Stimulated activated CD4-positive, alpha-beta T cell treated with anti-CD3 and anti-CD28 coated beads, Interleukin-12 subunit alpha, Interleukin-12 subunit beta, amount 100 ng/mL, for 48 hours (primary cell): ENCODE measurements at regions not wholly inside any gene's neighbourhood (a gene's known extent, or its start where the extent isn't known, plus 50 kb on each side); places are given as distances from the start of the nearest gene placed in this dataset.
"Not testable (repeated sequence)": the region's sequence is repeated elsewhere in the genome, so short reads cannot be mapped to it uniquely, and the experiment has no call there.

Experiments used
- DNase-seq, 3 donors: peaks; one replicate each; pipeline ENCODE4 v3.0.0-alpha.2; 2020; ENCODE audit warnings: low read depth in 2 of 3, low spot score in 1 of 3

DNA sequence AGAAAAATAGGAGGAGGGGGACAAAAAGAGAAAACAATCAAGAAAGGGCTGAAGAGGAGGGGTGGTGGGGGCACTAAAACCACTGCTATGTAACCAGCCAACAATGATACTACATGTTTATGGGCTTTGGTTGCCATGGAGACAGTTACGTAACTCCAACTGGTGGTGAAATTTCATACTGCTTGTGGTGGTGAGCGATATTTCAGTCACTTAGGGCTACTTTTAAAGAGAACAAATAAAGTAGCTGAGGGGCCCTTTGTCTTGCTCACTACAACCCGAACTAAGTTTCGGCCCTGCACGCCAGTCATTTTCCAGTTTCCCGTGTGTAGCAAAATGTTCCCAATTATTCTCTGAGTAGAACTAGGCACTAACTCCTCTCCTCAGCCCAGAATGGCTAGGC, 275.2 kb upstream of the EDA2R start:
- no peak for DNase-seq

DNA sequence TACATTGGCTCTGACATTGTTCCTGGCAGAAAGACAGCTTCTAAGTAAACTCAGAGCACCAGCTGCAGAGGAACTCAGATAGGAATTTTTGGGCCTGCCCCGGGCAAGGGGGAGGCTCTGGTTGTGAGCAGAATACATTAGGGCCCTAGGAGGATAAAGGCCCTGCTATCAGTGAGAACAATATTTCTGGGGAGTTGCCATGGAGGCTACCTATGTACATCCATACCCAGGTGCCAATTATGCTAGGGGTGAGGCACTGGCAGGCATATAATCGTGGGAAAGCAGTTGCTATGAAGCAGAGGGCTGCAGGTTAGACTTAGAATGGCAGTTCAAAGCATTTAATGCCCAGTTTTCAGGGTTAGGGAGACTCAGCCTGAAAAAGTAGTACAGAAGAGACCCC, 273.5 kb upstream of the EDA2R start:
- DNase-seq = no peak

DNA sequence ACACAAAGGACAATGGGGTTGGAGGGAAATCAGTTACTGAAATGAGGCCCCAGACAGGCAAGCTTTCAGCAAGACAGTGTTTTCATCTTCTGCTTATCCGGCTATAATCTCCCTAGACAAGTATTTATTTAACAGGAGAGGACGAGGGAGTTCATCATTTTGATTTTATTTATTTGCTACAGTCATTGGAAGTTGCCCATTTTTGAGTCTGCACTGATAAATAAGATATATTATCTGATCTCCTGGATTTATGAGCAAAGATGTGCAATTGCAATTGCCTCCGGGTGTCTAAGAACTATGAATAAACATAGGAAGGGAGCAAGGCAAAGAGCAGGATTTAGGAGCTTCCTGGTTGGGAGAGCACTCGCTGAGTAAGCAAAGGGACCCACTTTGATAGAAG, 263.2 kb upstream of the EDA2R start:
- DNase-seq = no peak

DNA sequence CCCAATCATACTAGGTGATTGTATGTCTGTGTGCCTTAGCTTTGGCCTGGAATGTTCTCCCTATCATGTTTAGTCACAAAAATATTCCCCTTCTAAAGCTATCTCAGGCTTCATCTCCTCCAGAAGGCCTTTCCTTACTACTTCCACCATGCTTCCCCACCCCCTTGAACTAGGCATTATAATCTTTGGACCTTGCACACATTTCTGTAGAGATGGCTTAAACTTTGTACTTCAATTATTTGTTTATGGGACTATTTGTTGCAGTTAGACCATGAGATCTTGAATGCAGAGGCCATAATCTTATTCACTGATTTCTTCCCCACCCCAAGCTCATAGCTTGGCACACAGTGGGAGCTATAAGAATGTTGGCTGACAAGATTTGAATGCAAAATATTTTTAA, 262.0 kb upstream of the EDA2R start:
- no peak for DNase-seq

DNA sequence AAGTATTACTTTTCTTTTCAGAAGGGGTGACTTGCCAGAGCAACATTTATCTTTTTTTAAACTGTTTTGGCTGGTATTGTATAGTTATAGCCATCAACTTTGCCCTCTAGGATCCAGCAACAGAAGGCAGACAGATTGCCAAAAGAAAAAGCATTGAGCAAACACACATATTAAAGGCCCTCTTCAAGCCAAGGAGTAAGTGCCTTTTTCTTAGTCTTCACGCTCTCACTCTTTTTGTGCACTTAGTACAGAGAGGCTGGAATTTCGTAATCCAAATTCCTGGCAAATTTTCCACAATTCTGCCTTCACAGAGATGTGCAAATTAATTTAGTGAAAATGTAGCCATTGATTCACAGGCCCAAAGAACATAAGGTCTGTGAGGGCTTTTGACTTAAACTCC, 253.1 kb upstream of the EDA2R start:
- no peak for DNase-seq

DNA sequence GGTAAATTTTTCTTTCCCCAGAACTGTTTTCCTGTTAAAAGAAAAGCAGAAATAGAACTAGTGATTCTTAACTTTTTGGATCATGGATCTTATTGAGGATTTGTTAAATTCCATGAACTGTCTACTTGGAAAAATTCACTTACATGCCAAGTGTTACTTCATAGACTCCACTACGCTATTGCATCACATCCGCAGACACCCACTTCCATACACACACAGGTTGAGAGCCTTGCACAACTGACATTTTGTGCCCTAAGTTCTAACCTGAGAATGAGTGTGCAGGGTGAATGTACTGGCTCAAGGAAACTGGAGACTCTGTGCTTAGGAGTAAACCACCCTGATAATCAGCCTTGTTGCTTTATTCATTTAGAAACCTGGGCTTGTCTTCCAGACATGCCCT, 250.5 kb upstream of the EDA2R start:
- DNase-seq = no peak

DNA sequence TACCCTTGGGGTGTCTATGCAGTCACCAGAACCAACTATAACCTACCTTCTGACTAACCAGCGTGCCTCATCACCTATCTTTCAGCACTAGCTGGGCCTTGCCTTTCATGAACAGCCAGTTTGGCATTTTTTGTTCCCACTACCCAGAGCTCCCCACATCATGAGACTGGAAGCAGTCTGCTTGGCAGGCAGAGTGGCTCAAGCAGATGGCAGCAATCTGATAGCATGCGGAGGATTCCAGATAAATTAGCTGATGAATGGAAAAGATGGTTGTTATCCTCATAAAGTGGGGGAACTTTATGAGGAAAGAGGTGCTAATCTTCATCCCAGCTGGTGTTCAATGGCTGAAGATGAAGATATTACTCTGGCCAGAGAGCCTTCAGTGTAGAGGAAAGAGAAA, 243.2 kb upstream of the EDA2R start:
- DNase-seq = no peak

DNA sequence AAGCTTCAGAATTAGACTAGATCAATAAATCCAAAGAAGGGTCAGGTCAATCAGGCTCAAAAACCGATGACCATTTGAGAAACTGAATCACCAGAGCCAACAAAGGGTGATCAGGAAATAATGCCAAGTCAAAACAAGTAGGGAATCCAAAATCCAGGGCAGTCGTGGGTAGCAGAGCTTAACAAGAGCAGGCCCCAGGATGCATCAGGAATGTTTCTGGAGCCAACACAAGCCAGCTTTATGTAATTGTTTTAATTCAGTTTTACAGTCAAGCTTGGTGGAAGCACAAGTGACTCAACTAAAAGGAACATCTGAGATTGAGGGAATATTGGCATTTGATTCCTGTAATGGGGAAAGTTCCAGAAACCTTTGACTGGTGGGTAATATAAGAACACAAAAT, 237.9 kb upstream of the EDA2R start:
- DNase-seq = no peak

DNA sequence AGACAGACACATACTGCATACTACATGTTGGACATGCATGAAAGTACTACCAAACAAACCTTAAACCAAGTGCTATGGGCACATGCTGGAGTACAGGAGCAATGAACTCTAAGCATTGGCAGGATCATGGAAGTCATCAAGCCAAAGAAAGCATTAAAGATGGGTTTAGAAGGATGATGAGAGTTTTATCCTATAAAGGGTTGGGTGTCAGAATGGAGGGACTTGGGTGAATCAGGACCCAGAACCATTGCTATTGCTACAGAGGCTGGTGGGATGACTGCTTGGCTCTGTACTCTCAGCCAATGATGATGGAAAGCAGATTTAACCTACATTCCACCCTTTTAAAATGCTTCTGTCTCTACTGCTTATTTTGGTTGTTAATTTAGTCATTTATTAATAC, 233.9 kb upstream of the EDA2R start:
- DNase-seq = no peak

DNA sequence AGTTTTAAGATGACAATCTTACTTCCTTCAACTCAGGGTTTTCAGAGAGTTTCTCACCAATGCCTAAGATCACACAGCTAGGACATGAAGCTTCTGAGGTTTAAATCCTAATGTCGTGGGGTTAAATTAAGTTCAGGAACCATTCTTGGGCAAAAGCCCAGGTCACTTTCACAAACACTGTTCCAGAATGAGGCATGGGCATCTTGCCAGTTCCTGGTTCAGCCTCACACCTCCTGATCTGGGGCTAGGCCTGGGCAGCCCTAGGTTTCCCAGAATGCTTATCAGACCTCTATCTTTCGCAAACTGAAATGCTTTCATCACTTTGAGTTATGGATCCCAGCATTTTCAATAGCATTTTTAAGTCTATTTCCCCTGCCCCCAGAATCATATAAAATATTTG, 224.8 kb upstream of the EDA2R start:
- DNase-seq = no peak

DNA sequence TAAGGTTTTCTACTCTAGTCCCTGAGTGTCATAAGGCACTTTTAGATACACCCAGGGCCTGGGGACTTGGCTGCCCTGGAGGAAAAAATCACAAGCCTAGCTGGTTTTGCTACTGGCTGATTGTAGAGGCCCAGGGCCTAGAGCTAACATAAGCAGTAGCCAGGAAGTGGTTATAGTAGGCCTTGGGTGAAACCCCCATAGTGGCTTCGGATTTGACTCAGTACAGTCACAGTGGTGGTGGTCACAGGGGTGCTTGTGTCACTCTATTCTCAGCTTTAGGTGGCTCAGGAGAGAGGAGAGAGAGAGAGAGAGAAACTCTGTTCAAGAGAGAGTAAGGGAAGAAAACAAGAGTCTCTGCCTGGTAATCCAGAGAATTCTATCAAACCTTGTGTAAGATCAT, 194.5 kb upstream of the EDA2R start:
- no peak for DNase-seq

DNA sequence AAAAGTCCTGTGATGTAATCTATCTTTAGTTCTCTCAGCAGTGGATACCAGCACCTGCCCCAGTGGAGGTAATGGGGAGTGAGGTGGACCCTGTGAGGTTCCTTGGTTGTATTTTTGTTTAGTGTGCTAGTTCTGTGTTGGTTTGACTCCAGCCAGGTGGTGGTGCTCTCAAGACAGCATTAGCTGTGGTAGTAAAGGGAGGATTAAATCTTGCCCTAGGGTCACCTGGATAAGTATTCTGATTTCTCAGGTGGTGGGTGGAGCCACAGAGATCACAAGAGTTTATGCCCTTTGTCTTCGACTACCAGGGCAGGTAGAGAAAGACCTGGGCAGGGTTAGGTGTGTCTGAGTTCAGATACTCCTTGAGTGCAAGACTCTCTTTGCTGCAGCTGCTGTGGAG, 176.3 kb upstream of the EDA2R start:
- no peak for DNase-seq

DNA sequence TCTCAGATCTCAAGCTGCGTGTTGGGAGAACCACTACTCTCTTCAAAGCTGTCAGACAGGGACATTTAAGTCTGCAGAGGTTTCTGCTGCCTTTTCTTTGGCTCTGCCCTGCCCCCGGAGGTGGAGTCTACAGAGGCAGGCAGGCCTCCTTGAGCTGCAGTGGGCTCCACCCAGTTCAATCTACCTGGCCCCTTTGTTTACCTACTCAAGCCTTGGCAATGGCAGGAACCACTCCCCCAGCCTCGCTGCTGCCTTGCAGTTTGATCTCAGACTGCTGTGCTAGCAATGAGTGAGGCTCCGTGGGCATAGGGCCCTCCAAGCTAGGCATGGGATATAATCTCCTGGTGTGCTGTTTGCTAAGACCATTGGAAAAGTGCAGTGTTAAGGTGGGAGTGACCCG, 155.6 kb upstream of the EDA2R start:
- DNase-seq = not testable (repeated sequence)

DNA sequence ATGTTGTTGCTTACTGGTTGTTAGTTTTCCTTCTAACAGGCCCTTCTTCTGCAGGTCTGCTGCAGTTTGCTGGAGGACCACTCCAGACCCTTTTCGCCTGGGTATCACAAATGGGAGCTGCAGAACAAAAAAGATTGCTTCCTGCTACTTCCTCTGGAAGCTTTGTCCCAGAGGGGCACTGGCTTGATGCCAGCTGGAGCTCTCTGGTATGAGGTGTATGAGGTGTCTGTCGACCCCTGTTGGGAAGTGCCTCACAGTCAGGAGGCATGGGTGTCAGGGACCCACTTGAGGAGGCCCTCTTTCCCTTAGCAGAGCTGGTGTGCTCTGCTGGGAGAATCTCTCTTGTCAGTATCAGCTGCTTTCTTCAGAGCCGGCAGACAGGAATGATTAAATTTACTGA, 127.4 kb upstream of the EDA2R start:
- no peak for DNase-seq

DNA sequence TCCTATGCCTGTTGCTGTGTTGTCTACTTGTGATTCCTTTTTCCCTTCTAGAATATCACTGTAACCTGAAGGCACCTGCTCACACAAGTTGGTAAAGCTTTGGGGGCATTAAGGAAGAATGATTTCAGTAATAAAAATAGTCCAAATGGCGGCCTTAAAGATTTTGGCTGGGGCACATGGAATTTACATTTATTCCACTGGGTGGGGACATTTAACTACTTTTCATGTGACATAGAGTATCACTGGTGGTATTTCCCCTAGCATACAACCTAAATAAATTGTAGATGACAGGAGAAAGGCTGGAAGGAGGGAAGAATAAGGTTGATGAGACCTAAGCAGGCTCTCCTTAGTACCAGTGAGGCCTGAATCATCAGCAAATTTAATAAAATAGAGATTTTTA, 121.8 kb upstream of the EDA2R start:
- no peak for DNase-seq

DNA sequence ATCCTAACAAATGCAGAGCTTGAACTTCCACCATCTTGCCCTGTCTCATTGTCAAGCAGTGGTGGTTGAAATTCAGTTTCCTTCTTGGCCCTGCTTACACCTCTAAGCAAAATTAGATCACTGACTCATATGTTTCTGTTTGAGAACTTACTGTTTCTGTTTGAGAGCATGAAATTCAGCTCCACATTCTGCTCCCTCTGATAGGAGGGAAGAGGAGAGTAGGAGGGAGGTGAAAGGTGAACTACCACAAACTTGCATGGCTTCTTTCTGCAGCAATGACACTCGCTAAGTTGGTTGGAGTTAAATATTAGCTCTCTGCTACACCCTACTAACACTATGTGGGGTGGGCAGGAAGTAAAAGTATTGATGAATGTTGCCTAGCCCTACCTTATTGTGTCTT, 117.8 kb upstream of the EDA2R start:
- no peak for DNase-seq

DNA sequence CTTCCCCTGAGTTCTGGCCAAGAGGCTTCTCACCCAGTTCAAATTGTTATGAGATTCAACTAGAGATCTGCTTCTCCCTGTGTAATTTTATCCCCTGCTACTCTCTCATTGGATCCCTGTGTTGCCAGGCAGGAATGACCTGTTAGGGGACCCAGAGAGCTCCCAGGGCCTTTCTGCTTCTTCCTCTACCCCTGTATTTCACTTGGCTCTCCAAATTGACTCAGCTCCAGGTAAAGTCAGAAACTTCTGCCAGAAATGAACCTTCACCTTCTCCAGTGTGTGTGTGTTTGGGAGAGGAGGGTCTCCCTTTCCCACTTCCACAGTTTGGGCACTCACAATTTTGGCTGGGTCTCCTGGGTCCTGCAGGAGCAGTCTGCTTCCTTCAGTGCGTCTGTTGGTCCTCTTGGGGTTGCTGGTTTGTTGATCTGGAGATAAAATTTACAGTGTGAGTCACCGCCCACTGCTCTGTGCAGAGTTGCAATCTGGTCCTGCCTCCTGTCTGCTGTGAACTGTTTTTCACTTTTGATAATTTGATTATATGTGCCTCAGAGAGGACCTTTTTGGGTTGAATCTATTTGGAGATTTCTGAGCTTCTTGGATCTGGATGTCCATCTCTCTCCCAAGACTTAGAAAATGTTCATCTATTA, 112.4 kb upstream of the EDA2R start:
- no peak for DNase-seq

DNA sequence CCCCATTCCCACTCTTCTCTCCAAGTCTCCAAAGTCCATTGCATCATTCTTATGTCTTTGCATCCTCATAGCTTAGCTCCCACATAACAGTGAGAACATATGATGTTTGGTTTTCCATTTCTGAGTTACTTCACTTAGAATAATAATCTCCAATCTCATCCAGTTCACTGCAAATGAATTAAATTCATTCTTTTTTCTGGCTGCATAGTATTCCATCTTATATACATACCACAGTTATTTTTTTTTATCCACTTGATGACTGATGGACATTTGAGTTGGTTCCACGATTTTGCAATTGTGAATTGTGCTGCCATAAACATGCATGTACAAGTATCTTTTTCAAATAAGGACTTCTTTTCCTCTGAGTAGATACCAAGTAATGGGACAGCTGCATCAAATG, 105.6 kb upstream of the EDA2R start:
- not testable (repeated sequence) for DNase-seq

DNA sequence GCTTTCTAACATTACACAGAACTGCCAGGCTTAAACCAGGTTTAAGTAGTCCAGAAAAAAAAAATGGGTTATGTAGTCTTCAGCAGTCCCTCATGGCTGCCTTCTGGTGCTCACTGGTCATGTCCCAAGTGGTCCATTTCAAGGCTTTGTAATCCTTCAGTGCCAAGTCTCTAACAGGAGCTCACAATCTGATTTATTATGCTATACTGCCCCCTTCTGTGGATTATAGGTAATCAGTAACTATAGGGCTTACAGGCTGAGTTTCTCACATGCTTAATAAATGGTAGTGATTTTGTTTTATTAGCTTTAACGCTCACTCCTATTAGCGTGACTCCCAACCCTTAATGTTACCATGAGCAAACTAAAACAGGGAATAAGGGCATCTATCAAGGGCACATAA, 92.5 kb upstream of the EDA2R start:
- no peak for DNase-seq

DNA sequence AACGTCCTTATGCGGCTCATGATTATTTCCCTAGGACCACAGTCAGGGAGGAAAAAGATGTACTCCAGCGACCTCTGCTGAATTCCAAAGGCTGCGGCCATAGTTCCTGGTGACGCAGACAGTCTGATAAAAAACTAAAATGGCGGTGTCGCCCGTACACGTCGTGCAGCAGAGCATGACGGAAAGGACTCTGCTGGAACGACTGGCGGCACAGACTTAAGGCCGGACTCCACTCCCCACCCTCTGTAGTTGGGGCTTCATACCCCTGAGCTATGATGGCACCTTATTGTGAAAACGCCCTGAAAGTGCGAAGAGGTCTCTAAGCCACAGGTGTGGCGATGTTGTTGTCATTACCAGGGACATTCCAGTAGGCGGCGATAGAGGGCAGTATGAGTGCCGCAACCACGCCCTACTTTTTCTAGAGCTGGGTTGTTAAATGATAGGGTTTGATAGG, 90.0 kb upstream of the EDA2R start:
- DNase-seq = peak; percentile 15 to 53 (median 25)

DNA sequence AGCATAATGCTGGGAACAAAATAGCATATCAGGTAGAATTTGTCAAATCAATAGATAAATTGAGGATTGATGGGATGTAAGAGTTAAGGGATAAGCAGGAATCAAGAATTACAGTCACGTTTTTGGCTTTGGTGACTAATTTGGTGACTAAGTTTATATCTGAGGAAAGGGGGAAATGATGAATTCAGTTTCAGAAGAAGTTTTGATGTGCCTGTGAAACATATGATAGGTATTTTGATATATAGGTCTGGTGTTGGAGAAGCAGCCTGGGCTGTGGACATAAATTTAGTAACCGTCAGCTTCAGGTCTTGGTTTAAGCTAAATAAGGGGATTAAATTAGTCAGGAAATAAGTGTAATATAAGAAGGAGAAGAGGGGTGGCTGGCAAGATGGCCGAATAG, 79.0 kb upstream of the EDA2R start:
- no peak for DNase-seq

DNA sequence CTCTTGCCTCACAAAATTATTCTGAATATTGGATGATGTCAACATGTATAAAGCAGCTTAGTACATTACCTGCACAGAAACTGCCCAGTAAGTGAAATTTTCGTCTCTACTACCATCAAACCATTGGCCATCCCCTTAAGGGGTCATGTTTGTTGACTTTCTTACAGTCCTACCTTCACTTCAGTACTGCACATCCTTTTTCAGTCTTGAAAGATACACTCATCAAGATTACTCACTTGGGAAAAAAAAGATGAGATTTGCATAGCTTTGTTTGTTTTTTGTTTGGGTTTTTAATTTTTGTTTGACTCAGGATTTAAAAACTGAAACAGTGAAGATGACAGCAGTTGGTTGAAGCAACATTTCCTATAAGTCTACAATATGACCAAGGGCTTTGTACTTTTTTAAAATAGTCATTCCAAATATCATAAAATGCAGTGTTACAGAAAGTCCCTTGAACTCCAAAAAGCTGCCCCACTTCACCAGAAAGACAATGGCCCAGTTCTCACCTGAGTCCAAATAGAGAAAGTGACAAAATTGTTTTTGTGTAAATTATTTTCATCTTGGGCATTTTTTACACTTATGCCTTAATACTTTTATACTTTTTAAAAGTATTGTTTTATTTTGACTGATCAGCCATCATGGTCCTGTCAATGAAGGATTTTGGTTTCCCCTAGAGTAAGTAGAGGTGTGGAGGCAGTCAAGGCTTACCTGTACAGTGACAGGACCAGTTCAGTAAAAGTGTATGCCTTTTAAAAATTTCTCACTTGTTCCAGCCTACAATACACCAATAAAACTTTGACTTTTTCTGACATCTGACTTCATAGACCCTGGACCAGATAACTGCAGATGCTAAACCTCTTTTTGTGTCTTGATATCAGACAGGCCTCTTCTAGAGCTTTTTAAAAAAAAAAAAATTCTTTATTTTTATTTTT, 59.7 kb upstream of the EDA2R start:
- no peak for DNase-seq

DNA sequence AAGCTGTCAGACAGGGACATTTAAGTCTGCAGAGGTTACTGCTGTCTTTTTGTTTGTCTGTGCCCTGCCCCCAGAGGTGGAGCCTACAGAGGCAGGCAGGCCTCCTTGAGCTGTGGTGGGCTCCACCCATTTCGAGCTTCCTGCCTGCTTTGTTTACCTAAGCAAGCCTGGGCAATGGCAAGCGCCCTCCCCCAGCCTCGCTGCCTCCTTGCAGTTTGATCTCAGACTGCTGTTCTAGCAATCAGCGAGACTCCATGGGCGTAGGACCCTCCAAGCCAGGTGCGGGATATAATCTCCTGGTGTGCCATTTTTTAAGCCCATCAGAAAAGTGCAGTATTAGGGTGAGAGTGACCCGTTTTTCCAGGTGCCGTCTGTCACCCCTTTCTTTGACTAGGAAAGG, 53.6 kb upstream of the EDA2R start:
- not testable (repeated sequence) for DNase-seq
